Endothelial cell of umbilical vein (primary cell): ENCODE measurements at regions not wholly inside any gene's neighbourhood (a gene's known extent, or its start where the extent isn't known, plus 50 kb on each side); places are given as distances from the start of the nearest gene placed in this dataset.

Source experiments
- BruUV-seq: library from RNA; stranded (reverse); fragments of 400-500 nt; replicated peaks from 2 replicates; lab custom pipeline; 2021; lab: Mats Ljungman, UMichigan
- CTCF ChIA-PET: fragments of 300-600, 350-600 bp; sonication (Branson Sonifier 250); formaldehyde crosslinking; loops from one replicate; lab custom pipeline; 2021; ENCODE audit warnings: antibody characterized with exemption, inconsistent platforms; lab: Charles Lee
- POLR2A ChIA-PET: fragments of 300-600, 350-600 bp; sonication (Branson Sonifier 250); formaldehyde crosslinking; loops from one replicate; lab custom pipeline; 2021; ENCODE audit warnings: antibody characterized with exemption, inconsistent platforms; lab: Charles Lee
- DNase-seq: peaks from one replicate; pipeline ENCODE4 v3.0.0-alpha.2; 2011; ENCODE audit warnings: low read depth, low spot score
- FAIRE-seq: peaks from 2 replicates; lab custom pipeline; 2011; peaks lifted over from hg19 to GRCh38; lab: Jason Lieb, UNC
- H2AFZ ChIP-seq: 2 replicates; pipeline ENCODE4 v1.6.0; 2012; ENCODE audit warnings: low read depth, low read length, control low read depth, inconsistent platforms
- H3K27ac ChIP-seq: 2 replicates; pipeline ENCODE4 v1.5.1; 2011; ENCODE audit warnings: low read depth, mild to moderate bottlenecking, control low read depth, low read length, moderate library complexity; ENCODE audit not compliant: insufficient read depth
- H3K27me3 ChIP-seq, 2 experiments: 2 replicates each; pipeline versions ENCODE4 v1.6.0 to v1.6.1; 2011; ENCODE audit warnings: low read length in 2 of 2, mixed read lengths in 1 of 2; ENCODE audit not compliant: control insufficient read depth in 2 of 2, insufficient read depth in 2 of 2
- H3K36me3 ChIP-seq, 2 experiments: 2 replicates in 1 of 2; 3 replicates in 1 of 2; pipeline ENCODE4 v1.5.1; 2011; ENCODE audit warnings: low read length in 2 of 2, mild to moderate bottlenecking in 1 of 2, moderate library complexity in 1 of 2; ENCODE audit not compliant: control insufficient read depth in 2 of 2, insufficient read depth in 2 of 2; ENCODE audit errors: extremely low read depth in 1 of 2
- H3K4me1 ChIP-seq: 3 replicates; pipeline ENCODE4 v1.5.1; 2011; ENCODE audit warnings: mild to moderate bottlenecking, low read length; ENCODE audit not compliant: control insufficient read depth, insufficient read depth; ENCODE audit errors: extremely low read depth
- H3K4me2 ChIP-seq: 2 replicates; pipeline ENCODE4 v1.6.1; 2011; ENCODE audit warnings: low read length, control low read depth, mixed read lengths; ENCODE audit not compliant: insufficient read depth
- H3K4me3 ChIP-seq, 3 experiments: fragments of 200-600 bp in 1 of 3; sonication (generic), shearing (Covaris generic) in 1 of 3; replicated peaks in 1 of 3; 2 replicates each; pipeline ENCODE4 v1.5.1; 2011 to 2016; ENCODE audit warnings: control low read depth in 3 of 3, low read length in 3 of 3, mild to moderate bottlenecking in 2 of 3, inconsistent platforms in 1 of 3, low read depth in 1 of 3, moderate library complexity in 1 of 3; ENCODE audit not compliant: insufficient read depth in 1 of 3
- H3K79me2 ChIP-seq: 2 replicates; pipeline ENCODE4 v1.6.0; 2012; ENCODE audit warnings: low read length, inconsistent platforms; ENCODE audit not compliant: control insufficient read depth, insufficient read depth
- H3K9ac ChIP-seq: replicated peaks from 2 replicates; pipeline ENCODE3; 2011; ENCODE audit warnings: low read length, control low read depth; ENCODE audit not compliant: insufficient read depth; ENCODE audit errors: extremely low read depth
- H3K9me1 ChIP-seq: replicated peaks from 3 replicates; pipeline ENCODE4 v1.6.0; 2011; ENCODE audit warnings: mild to moderate bottlenecking, low read length; ENCODE audit not compliant: control insufficient read depth, insufficient read depth; ENCODE audit errors: extremely low read depth
- H3K9me3 ChIP-seq: replicated peaks from 2 replicates; pipeline ENCODE4 v1.5.1; 2012; ENCODE audit warnings: low read length, inconsistent platforms; ENCODE audit not compliant: control insufficient read depth, insufficient read depth
- H4K20me1 ChIP-seq: replicated peaks from 2 replicates; pipeline ENCODE3; 2011; ENCODE audit warnings: mild to moderate bottlenecking, low read length; ENCODE audit not compliant: control insufficient read depth, insufficient read depth; ENCODE audit errors: extremely low read depth
- CTCF ChIP-seq, 2 donors: IDR thresholded peaks; 1 replicate in 1 of 2; 2 replicates in 1 of 2; pipeline ENCODE4 v1.5.1; 2011; ENCODE audit warnings: low read length in 2 of 2, mild to moderate bottlenecking in 2 of 2, moderate library complexity in 2 of 2, control low read depth in 1 of 2, inconsistent platforms in 1 of 2, low read depth in 1 of 2; ENCODE audit not compliant: insufficient read depth in 1 of 2; ENCODE audit errors: extremely low read depth in 1 of 2
- EZH2 ChIP-seq: IDR thresholded peaks from 2 replicates; pipeline ENCODE4 v1.6.1; 2012; ENCODE audit warnings: borderline replicate concordance, low read depth, mild to moderate bottlenecking, moderate library complexity, low read length, inconsistent platforms; ENCODE audit not compliant: severe bottlenecking
- FOS ChIP-seq: IDR thresholded peaks from 2 replicates; pipeline ENCODE4 v1.6.1; 2011; ENCODE audit warnings: mild to moderate bottlenecking, low read length, moderate library complexity, borderline replicate concordance; ENCODE audit not compliant: insufficient read depth
- GATA2 ChIP-seq: IDR thresholded peaks from 2 replicates; pipeline ENCODE4 v1.7.0; 2011; ENCODE audit warnings: low read depth, mild to moderate bottlenecking, moderate library complexity, mixed read lengths, low read length; ENCODE audit not compliant: insufficient read length, insufficient read depth
- JUN ChIP-seq: IDR thresholded peaks from 2 replicates; pipeline ENCODE4 v1.6.1; 2011; ENCODE audit warnings: borderline replicate concordance, low read depth; ENCODE audit not compliant: insufficient read length, insufficient read depth
- MAX ChIP-seq: IDR thresholded peaks from 2 replicates; pipeline ENCODE4 v1.6.1; 2011; ENCODE audit not compliant: insufficient read depth, insufficient read length
- MYC ChIP-seq: IDR thresholded peaks from one replicate; pipeline ENCODE4 v1.6.1; 2011; ENCODE audit warnings: mild to moderate bottlenecking, low read depth, low read length
- POLR2A ChIP-seq: IDR thresholded peaks from 2 replicates; pipeline ENCODE4 v1.6.1; 2012; ENCODE audit warnings: low read depth, mild to moderate bottlenecking, control low read depth, low read length
- POLR2AphosphoS5 ChIP-seq: IDR thresholded peaks from 2 replicates; pipeline ENCODE4 v1.6.1; 2012; ENCODE audit warnings: low read depth, mild to moderate bottlenecking, control low read depth, low read length, moderate library complexity; ENCODE audit not compliant: insufficient read depth
- dilution Hi-C: fragments of 300-500 bp; cut with MboI; formaldehyde crosslinking; loops from one replicate; pipeline ENCODE4 v1.15.0; 2019; ENCODE audit warnings: low sequenced_read_pairs; ENCODE audit not compliant: extremely low pct_ligation_motif_present
- intact Hi-C: fragments of 100-400 bp; cut with micrococcal nuclease; formaldehyde crosslinking; loops from one replicate; pipeline ENCODE4 v1.10.0; 2022

GRCh38 chr2:234628953-234629352 is 132.1 kb upstream of the ARL4C start:
- H3K4me3 ChIP-seq = no peak overlapping the region
- H3K9ac ChIP-seq = no peak overlapping the region
- no peaks in the 10 kb centered on the region for H3K9me1 ChIP-seq
- no peak overlapping the region for H3K27ac ChIP-seq
- no peak for DNase-seq
- H4K20me1 ChIP-seq = no peaks in the 10 kb centered on the region
- H2AFZ ChIP-seq = no peak overlapping the region
- peaks cover 49 to 68% of the 10 kb centered on the region in 2 experiments for H3K27me3 ChIP-seq
- intact Hi-C loops = loop anchor here (5.0 kb wide), 1 partner anchor 38 kb away; no protein-coding TSS in a partner anchor
- H3K4me1 ChIP-seq = no peaks in the 10 kb centered on the region
- H3K4me2 ChIP-seq = no peak overlapping the region
- ChIA-PET CTCF (interaction anchor here (0.8 to 1.6 kb wide), 4 partner anchors 9 to 488 kb away, joined by 3 to 5 read pairs (median 4); no protein-coding TSS in a partner anchor), POLR2A (no interaction called here)
- dilution Hi-C loops = no loop called here
- H3K79me2 ChIP-seq = no peaks in the 10 kb centered on the region
- TF ChIP-seq MYC = no peak
- no peak for TF ChIP-seq FOS
- TF ChIP-seq POLR2A = no peak
- TF ChIP-seq MAX = no peak
- TF ChIP-seq EZH2 = no peak
- TF ChIP-seq POLR2AphosphoS5 = no peak
- TF ChIP-seq CTCF (IDR thresholded peaks at IDR 0.05; ENCODE audit: extremely low read depth in 1 of 2, insufficient read depth in 1 of 2, low read depth in 1 of 2, low read length in 2 of 2) = no peak
- no peak for TF ChIP-seq GATA2
- no peak for TF ChIP-seq JUN
- no TSS peak for BruUV-seq
- no peak for FAIRE-seq
- H3K9me3 ChIP-seq = no peaks in the 10 kb centered on the region
- no peaks in the 10 kb centered on the region for H3K36me3 ChIP-seq
